ENCODE measurements at regions not wholly inside any gene's neighbourhood (a gene's known extent, or its start where the extent isn't known, plus 50 kb on each side); places are given as distances from the start of the nearest gene placed in this dataset.

DNA sequence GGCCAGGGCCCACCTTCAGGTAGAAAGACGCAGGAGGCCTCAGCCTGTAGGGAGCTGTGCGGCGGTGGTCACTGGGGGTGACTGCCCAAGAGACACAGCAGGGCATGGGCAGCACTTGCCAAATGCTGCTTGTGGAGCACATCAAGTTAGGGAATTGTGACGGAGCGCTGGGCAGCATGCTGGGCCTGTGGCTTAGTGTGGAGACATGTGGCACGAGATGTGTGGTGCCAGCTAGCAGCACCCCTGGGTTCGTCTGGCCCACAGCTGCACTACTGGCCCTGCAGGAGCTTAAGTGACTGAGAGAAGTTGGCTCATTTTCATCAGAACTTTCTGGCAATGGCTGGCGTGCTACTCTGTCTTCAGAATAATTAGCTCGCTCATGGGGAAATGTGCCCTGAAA is 213.1 kb upstream of the SYNDIG1 start:
- DNase-seq = no peak

DNA sequence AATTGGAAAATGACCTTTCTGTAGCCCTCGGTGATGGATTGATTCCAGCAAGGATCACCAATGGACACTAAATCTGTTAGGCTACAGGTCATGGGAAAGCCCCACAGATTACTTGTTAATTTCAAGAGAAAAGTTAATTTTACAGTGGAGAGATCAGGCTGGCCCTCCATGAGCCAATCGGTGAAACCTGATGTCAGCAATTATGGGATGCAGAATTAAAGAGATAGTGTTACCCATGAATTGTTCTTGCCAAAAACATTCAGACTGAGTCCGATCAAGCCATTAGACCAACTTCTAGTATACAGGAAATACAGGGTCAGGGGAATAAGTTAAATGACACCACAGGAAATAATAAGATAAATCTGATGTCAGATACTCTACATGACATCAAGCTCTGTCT is 214.9 kb upstream of the SYNDIG1 start:
- no peak for DNase-seq

DNA sequence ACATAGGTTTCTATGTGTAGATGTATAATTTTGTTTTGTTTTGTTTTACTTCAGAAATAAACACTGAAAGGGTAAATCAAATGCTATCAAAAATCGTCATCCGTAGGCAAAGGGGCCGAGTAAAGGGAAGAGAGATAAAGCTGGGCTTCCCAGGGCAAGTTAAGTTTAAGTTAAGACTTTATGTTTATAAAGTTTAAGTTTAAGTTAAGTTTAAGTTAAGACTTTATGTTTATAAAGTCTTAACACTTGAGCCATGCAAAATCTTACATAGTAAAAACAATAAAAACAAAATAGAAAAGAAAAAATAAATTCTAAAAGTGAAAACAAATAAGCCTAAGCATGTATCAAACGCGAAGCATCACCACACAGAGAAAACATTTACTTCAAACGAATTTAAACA is 216.1 kb upstream of the SYNDIG1 start:
- no peak for DNase-seq

DNA sequence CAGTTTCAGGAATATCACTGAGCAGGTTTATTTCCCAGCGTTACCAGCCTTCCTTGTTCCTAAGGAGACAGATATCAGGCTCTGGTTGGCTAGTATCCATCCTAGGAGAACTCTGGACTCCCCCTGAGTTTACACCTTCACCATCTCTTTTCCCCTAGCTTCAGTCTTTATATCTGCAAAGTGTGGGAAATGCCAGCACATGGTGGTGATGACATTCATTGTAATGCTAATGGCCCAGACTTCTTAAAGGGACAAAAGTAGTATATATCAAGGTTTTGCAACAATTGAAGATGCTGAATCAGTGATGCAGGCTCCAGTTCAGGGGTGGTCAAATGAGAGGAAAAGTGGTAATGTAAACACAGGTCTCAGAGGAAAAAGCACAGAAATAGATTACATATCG is 224.3 kb upstream of the SYNDIG1 start:
- DNase-seq = no peak

DNA sequence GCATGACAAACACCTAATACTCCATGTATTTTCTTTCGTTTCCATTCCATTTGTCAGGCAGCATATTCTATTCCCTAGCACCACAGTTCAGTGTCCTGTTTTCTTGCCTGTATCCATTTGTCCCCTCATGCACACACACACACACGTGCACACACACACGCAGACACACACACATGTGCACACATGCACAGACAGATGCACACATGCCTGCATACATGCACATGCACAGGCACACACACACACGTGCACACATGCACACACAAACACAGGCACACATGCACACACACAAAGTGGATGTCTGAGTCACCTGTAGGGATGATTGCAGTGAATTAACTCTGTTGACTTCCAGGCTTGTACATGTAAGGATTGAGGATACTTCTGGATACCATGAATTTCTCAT is 226.7 kb upstream of the SYNDIG1 start:
- DNase-seq = no peak

DNA sequence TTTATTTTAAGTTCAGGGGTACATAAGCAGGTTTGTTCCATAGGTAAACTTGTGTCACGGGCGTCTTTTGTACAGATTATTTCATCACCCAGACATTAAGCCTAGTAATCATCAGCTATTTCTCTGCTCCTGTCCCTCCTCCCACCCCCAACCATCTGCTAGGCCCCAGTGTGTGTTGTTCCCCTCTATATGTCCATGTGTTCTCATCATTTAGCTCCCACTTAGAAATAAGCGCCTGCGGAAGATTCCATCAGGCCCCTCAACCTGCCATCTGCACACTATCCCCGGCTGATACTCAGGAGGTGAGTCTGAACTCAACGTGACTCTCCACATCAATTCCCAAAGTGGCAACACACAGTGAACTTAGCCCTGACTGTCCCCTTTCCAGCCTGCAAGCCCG is 228.0 kb upstream of the SYNDIG1 start:
- no peak for DNase-seq

DNA sequence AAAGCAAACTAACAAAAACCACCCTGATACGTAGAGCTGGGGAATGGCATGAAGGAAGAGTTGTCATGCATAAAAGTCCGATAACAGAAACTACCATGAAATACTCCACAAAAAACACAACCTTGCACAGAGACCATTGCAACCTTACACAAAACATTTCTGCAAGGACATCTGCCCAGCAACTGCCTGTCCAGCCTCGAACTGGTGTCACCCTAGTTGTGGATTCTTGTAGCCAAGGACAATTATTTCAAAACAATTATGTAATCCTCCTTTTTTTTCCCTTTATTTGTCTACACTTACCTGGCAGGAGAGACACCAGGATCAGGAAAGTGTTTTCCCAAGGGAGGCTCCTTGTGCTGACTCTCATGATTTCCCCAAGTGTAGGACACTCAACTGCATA is 232.5 kb upstream of the SYNDIG1 start:
- no peak for DNase-seq

DNA sequence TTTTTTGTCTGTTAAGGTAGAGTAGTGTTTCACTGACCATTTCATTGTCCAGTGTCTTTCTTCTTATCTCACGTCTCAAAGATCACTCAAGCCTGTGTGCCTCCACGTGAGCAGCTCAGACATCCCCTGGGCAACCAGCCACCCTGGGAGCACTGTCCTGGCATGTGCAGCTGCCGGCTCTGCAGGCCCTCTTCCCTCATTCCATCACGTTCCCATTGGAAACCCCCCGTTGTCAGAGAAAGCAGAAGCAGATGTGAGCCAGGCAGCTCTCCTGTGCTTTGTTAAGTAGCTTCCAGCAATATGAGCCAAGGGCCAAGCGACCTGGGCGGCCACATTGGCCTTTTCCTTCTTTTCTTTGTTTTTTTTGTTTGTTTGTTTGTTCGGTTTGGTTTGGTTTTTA is 233.2 kb upstream of the SYNDIG1 start:
- no peak for DNase-seq

DNA sequence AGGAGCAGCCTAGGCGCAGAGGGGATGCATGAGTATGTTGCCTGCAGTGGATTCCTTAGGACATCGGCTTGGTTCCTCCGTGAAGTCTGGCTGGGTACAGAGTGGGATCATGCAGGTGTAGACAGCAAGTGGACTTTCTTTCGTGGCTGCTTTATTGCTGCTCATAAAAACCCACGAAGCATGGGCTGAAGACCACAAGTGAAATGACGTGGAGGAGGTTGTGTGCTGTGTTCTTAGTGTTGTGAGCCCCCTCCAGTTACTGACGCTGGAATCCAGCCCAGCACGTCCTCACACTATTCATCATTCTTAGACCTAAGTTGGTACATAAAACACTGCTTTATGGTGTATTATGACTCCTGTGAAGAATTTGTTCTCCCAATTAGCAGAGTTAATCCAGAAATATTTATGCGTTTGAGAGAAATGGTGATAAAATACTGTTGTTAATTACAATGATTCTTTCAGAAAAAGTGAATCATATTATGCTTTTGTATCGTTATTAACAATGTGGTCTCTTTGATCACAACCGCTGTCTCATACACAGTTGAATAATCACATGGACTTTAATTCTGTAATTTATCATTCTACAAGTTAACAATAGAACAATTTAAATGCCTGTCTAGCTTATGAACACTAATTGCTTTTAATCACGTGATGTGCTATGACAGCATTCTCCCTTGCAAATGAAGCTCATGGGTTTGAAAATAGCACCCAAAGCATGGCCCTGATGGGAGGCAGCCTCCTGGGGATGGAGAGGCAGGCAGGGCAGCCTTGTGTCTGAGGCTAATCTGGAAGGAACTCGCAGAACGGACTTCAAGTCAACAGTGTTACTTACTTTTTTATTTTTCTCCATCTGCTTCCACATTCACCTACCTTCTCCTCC is 233.9 kb upstream of the SYNDIG1 start:
- DNase-seq = no peak

DNA sequence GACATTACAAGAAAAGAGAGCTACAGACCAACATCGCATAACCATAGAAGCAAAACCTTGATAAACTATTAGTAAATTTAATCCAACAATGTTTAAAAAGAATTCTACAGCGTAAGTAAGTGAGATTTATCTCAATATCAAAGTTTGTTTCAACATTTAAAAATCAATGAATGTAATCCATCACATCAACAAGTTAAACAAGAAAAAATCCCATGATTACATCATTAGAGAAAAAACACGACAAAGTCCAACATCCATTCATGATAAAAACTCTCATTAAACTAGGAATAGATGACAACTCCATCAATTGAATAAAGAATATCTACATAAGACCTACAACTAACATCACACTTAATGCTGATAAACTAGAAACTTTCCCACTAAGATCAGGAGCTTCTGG is 239.0 kb upstream of the GGTLC1 start:
- no peak for DNase-seq

DNA sequence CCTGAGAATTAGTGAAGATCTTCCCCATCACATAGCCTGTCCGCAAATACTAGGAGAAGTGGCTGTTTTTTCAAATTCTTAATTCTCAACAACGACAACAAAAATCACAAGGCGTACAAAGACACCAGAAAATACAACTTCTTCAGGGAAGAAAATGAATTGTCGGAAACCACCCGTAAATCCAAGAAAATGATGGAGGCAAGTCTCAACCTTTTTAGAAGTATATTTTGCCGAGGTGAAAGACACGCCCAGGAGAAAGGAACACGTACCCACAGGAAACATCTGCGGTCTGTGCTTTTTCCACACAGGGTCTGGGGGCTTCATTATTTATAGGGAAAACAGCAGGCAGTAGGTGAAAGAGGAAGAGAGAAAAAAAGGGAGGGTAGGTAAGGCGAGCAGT is 223.9 kb upstream of the GGTLC1 start:
- DNase-seq = no peak

DNA sequence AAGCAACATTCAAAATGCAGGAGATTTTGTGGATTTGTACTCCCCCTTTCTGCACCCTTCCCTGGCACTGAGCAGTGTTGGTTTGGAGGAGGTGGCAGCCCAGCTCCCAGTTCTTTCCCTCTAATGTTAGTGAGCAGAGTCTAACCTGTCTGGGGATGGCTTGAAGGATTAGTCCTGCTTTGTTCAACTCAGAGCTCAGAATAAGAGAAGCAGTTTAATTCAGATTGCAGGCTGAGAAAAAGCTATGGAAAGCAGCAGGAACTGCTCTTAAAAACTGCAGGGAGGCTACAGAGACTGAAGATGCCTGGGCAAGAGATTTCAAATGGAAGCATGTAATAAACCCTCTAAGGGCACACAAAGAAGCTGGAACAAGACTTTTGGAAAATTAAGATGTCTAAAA is 223.4 kb upstream of the GGTLC1 start:
- DNase-seq = no peak

DNA sequence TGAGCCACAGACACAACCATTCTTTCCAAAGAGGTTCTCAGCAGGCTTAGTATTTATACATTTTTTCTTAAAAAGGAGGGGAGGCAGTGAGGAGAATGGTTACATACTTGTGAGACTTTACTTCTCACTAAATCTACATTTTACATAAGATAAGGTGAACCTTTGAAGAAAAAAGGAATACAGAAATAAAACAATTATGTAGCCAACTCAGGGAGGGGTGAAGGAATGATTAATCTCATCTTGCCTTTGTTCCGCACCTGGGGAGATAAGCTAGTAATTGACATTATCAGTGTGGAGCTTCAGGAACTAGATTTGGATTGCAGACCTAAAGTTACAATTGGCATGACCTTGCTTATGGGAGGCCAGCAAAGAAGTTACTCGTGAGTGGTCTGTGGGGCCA is 221.8 kb upstream of the GGTLC1 start:
- no peak for DNase-seq

DNA sequence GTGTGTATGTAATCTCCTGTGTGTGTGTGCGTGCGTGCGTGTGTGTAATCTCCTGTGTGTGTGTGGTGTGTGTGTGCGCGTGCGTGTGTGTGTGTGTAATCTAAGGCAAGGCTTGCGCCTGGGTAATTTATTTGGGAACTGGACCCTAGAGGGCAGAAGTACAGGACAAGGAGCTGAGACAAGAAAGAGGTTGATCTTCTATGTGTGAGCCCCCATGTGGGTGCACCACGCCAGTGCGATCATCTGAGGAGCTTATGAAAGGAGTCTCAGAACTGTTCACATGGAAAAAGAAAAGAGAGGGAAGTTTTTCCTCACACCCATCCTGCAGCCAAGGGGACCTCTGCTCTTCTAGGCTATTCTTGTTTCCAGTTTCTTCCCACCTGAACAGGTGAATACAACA is 220.1 kb upstream of the GGTLC1 start:
- DNase-seq = no peak

DNA sequence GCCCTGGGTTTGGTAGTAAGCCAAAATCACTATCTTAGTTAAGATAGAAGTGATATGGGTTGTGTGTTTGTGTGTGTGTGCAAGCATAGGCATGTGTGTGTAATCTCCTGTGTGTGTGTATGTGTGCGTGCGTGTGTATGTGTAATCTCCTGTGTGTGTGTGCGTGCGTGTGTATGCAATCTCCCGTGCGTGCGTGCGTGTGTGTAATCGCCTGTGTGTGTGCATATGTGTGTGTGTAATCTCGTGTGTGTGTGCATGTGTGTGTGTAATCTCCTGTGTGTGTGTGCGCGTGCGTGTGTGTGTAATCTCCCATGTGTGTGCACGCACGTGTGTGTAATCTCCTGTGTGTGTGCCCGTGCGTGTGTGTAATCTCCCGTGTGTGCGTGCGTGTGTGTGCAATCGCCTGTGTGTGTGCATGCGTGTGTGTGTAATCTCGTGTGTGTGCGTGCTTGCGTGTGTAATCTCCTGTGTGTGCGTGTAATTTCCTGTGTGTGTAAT is 219.3 kb upstream of the GGTLC1 start:
- DNase-seq = no peak

DNA sequence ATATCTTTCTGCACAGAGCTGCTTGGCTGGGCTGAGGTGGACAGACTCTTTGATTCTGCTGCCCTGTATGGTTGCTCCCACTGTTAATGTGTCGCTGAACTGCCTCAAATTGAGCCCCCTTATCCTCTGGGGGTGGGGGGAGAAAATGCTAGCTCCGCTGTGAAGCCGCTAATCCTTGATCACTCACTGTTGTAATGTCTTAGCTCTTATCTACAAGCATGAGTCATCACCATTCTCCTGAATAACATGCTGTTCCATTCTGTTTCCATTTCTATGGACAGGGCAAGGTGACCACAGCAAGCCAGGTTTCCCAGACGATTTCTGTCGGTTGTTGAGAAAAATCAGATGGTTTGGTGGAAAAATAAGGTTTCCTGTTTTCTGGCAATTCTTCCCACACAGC is 218.4 kb upstream of the GGTLC1 start:
- DNase-seq = no peak

DNA sequence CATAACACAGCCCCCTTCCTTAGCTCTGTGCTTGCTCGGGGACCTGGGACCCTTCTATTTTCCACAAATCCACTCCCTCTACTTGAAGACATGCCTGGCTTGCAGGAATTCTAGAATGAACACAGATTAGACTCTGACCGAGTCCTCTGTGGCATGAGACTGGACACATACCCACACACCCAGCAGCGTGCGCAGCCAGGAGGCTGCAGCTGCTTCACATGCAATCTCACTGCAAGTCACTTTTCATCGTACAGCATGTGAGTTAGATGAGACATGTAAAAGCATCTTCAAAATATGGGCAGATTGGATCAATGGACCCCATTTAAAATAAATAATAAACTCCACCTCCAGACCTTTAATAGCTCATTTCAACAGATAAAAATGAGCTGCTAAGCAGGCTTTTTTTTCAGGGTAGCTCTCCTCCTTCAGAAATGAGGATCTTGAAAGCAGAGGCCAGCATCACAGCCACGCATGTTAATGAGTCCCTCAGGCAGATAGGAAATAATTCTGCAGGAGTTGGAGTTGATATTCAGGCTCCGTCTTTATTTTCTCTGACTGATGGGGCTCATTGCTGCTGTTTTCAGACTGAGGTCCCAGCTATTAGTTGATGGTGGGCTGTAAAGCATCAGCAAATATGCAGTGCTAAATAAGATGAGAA is 215.1 kb upstream of the GGTLC1 start:
- no peak for DNase-seq

DNA sequence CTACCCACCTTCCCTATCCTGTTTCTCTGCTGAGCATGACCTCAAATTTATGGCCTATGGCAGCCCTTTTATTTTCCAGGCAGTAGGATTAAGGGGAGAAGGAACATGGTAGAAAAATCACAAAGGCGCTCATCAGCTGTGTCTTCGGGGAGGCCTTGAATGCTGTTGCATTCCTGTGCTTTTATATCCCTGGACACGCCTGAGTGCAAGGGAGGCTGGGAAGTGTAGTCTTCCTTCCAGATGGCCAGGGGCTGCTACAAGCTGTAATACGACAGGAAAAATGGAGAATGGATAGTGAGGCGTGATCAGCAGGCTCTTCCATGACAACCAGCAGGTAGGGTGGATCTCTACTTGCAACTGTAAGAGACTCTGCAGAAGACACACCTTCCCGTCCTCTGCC is 210.9 kb upstream of the GGTLC1 start:
- no peak for DNase-seq

DNA sequence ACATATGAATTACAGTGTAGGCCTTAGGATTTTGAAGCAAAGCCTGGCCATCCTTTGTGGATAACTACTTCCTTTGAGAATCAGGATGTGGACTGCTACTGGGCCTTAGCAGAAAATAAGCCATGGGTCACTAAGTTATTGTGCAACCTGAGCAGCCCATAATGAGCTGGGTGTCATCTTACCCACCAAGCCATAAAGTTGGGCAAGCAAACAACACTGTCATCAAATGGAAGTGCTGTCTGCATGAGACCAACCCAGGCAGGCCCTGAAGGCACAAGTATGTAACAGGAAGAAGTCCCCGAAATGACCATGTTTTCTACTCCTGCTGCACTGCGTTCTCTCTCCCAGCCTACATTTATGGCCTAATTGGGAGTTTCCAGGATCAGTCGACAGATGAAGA is 205.6 kb upstream of the GGTLC1 start:
- no peak for DNase-seq

DNA sequence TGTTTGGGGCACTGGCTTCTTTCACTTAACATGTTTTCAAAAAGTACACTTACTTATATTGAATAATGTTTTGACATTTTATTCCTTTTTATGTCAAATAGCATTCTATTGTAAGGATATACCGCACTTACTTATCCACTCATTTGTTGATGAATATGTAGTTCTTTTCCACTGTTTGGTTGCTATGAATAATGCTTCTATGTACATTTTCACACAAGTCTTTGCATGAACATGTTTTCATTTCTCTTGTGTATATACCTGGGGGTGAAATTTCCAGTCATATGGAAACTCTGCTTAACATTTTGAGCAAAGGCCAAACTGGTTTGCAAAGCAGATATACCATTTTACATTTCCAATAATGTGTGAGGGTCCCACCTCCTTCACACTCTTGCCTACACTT is 202.3 kb upstream of the GGTLC1 start:
- DNase-seq = no peak

DNA sequence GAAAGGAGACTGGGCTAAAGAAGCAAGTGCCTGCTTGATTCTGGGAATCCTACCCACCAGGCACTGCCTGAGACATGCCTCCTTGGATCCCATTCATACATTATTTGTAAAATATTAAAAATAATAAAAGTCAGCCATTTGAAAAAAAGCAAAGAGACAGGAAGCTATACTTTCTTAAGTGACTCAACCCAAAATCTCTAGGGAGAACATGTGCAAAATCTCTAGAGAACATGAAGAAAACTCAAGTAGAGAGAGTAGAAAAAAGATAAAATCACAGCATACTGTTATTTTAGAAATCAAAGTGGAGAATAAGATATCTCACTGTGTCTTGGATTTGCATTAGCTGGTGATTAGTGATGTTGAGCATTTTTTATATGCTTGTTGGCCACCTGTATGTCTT is 197.2 kb upstream of the GGTLC1 start:
- DNase-seq = no peak

DNA sequence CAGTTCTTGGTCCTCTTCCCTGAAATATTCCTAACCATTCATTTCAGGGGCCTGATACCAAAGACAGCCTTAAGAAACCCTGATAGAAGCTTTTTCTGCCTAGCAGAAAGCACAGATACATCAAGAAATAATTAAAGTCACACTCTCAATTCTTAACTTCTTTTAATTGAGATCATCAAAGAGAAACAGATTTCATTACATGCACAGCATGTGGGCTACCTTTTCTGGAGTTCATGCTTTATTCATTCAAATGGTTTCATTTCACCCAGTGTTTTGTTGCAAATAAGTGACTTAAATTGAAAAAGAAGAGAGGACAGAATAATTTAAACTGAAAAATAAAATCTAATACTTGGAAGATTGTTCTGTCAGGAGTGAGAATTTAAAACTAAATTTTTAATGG is 192.6 kb upstream of the GGTLC1 start:
- no peak for DNase-seq

DNA sequence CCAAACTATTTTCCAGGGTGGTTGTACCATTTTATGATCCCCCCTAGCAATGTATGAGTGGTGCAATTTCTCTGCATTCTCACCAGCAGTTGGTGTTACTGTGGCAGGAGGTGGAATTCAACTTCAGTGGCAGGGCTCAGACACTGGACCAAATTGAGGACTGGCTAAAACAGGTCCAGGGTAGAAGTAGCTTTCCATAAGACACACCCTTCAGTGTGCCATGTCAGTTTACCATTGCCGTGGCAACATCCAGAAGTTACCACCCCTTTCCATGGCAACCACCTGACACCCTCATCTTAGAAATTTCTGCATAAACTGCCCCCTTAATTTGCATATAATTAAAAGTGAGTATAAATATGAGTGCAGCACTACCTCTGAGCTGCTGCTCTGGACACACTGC is 180.7 kb upstream of the GGTLC1 start:
- DNase-seq = no peak

DNA sequence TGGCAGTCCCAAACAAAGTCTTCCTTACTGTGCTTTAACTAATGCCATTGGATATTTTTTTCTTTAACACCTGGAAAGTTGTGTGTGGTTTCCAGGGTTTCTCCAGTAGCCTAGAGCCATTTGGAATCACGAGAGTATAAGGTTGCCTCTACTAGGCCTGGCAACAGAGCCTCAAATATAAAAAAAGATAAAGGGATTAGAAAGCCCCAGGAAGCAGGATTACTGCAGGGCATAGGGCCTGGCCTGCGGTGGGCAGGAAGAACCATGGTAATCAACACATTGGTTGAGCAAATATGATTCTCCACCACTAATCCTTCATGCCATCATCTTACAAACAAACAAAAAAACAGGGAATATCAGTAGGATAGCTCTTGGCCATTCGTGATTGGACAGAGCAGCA is 177.8 kb upstream of the GGTLC1 start:
- no peak for DNase-seq

DNA sequence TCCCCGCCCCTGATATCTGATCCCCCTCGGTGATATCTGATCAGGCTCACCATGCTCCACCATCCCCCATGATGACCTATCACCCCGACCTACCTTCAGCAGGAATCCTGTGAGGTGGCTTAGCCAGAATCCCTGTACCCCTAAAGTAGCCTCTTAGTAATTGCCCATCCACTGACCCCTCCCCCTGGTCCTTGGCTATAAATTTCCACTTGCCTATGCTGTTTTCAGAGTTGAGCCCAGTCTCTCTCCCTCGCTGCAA is 177.5 kb upstream of the GGTLC1 start:
- DNase-seq = no peak
